Suppressor macrophage treated with lipopolysaccharide for 4 hours (primary cell): ENCODE measurements at regions not wholly inside any gene's neighbourhood (a gene's known extent, or its start where the extent isn't known, plus 50 kb on each side); places are given as distances from the start of the nearest gene placed in this dataset.

Experiments
- DNase-seq: peaks from one replicate; pipeline ENCODE4 v3.0.0-alpha.2; 2020

DNA sequence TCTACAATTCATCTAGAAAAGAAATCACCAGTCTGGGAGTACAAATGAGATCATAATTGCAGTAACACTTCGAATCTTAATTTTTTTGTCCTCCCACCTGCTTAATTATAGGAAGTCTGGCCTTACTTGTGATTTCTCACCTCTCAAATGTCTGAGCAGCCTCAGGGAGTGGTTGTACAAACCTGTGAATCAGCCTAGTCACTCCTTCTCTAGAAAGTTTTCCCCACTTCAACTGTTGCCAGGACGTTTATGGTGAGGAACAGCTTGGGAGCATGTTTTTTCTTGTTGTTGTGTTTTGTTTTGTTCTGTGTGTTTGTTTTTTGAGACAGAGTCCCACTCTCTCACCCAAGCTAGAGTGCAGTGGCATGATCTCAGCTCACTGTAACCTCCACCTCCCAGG, 50.3 kb upstream of the CLDN10 start:
- DNase-seq = no peak
